Testis (tissue), 2 donors: ENCODE measurements at regions not wholly inside any gene's neighbourhood (a gene's known extent, or its start where the extent isn't known, plus 50 kb on each side); places are given as distances from the start of the nearest gene placed in this dataset.

Experiments used
- CTCF ChIP-seq, 3 experiments: fragments of 450-650 bp in 2 of 3; fragments of 200-600 bp in 1 of 3; sonication (generic) in 1 of 3; IDR thresholded peaks; one replicate each; pipeline ENCODE4 v1.5.1; 2016 to 2019; ENCODE audit warnings: antibody characterized with exemption in 3 of 3, mild to moderate bottlenecking in 2 of 3, moderate library complexity in 1 of 3
- POLR2A ChIP-seq: fragments of 450-650 bp; IDR thresholded peaks from one replicate; pipeline ENCODE4 v1.6.1; 2017; ENCODE audit warnings: antibody characterized with exemption, mild to moderate bottlenecking, moderate library complexity

- no peak for TF ChIP-seq POLR2A
- no peak for TF ChIP-seq CTCF (IDR thresholded peaks at IDR 0.05)
These were observed 1282.9 kb downstream of the TBC1D22A start for GRCh38 chr22:48045369-48045768.
